Activated CD8-positive, alpha-beta T cell treated with anti-CD3 and anti-CD28 coated beads for 36 hours (primary cell): ENCODE measurements at regions not wholly inside any gene's neighbourhood (a gene's known extent, or its start where the extent isn't known, plus 50 kb on each side); places are given as distances from the start of the nearest gene placed in this dataset.

Source experiments
- ATAC-seq: fragments of 200-7000 bp; cut with Tn5 transposase; one replicate; pipeline ENCODE4 v1.10.0; 2021; ENCODE audit warnings: mild to moderate bottlenecking, moderate library complexity
- CTCF ChIA-PET: fragments of 350-600 bp; sonication (Branson Sonifier 250); formaldehyde crosslinking; loops from one replicate; lab custom pipeline; 2021; ENCODE audit warnings: antibody characterized with exemption; lab: Charles Lee
- POLR2A ChIA-PET: fragments of 350-600 bp; sonication (Branson Sonifier 250); formaldehyde crosslinking; loops from one replicate; lab custom pipeline; 2021; ENCODE audit warnings: antibody characterized with exemption; lab: Charles Lee
- DNase-seq: peaks from one replicate; pipeline ENCODE4 v3.0.0-alpha.2; 2020
- H3K27ac Mint-ChIP-seq: one replicate; pipeline ENCODE4 v1.8.0; 2021; ENCODE audit warnings: mild to moderate bottlenecking, mixed read lengths
- H3K27me3 Mint-ChIP-seq: one replicate; pipeline ENCODE4 v1.8.0; 2021; ENCODE audit warnings: mixed read lengths
- H3K36me3 Mint-ChIP-seq: one replicate; pipeline ENCODE4 v1.8.0; 2021; ENCODE audit warnings: low read depth, mixed read lengths
- H3K4me1 Mint-ChIP-seq: one replicate; pipeline ENCODE4 v1.8.0; 2021; ENCODE audit warnings: low read depth, mixed read lengths
- H3K4me3 Mint-ChIP-seq: one replicate; pipeline ENCODE4 v1.8.0; 2021; ENCODE audit warnings: mild to moderate bottlenecking, moderate library complexity, mixed read lengths
- H3K9me3 Mint-ChIP-seq: one replicate; pipeline ENCODE4 v1.8.0; 2021; ENCODE audit warnings: mixed read lengths
- intact Hi-C: fragments of 100-400 bp; cut with micrococcal nuclease; formaldehyde crosslinking; loops from one replicate; pipeline ENCODE4 v1.10.0; 2022
- TF ChIP-seq, protein P1 (sequence below): fragments of 200-600 bp; IDR thresholded peaks from one replicate; pipeline ENCODE4 v1.8.0; 2022; ENCODE audit warnings: antibody characterized with exemption, mild to moderate bottlenecking

DNA sequence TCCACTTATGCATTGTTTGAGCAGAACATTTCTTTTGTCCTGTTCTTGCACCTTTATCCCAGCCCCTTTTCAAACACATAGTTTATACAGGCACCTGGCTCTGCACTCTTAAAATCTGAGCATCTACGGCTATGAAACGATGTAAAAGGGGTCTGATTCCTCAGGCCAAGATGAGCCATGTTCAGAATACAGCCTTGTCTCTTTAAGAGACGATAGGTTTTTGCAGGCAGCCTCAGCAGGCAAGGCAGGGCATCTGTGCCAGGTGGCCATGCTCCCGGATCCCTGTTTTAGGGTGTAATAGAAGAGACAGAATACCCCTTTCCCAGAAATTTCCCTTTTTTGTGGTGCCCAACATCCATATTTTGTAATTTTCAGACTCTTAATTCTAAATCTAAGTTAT, 89.1 kb upstream of the NFIB start:
- no peaks in the 10 kb centered on the region for H3K36me3 Mint-ChIP-seq
- TF ChIP-seq, protein P1, sequence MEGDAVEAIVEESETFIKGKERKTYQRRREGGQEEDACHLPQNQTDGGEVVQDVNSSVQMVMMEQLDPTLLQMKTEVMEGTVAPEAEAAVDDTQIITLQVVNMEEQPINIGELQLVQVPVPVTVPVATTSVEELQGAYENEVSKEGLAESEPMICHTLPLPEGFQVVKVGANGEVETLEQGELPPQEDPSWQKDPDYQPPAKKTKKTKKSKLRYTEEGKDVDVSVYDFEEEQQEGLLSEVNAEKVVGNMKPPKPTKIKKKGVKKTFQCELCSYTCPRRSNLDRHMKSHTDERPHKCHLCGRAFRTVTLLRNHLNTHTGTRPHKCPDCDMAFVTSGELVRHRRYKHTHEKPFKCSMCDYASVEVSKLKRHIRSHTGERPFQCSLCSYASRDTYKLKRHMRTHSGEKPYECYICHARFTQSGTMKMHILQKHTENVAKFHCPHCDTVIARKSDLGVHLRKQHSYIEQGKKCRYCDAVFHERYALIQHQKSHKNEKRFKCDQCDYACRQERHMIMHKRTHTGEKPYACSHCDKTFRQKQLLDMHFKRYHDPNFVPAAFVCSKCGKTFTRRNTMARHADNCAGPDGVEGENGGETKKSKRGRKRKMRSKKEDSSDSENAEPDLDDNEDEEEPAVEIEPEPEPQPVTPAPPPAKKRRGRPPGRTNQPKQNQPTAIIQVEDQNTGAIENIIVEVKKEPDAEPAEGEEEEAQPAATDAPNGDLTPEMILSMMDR, result no peak
- DNase-seq, result no peak
- H3K27ac Mint-ChIP-seq, result no peak overlapping the region
- CTCF ChIA-PET, result no interaction called here
- no peaks in the 10 kb centered on the region for H3K9me3 Mint-ChIP-seq
- POLR2A ChIA-PET, result no interaction called here
- ATAC-seq, result no peak
- no peaks in the 10 kb centered on the region for H3K4me1 Mint-ChIP-seq
- intact Hi-C loops, result loop anchor here (10.0 kb wide), 1 partner anchor 62 kb away; no protein-coding TSS in a partner anchor
- no peaks in the 10 kb centered on the region for H3K27me3 Mint-ChIP-seq
- no peak overlapping the region for H3K4me3 Mint-ChIP-seq

DNA sequence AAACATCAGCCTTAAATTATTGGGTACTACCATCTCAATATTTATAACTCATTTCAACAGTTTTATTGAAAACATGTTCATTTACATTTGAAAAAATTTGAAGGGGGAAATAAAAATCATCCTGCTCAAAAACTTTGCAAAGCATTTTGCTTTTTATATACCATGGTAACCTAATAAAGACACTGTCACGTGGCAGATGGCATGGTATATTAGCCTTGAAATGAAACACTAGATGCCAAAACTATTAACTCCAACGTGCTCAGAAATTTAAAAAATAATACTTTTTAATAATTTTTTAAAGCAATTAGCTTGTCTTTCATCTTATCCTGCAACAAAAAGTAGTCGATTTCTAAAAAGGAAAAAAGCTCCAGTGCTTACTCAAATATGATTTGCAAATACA, 88.6 kb upstream of the NFIB start:
- Mint-ChIP-seq H3K4me3 (no peak overlapping the region), H3K4me1 (no peaks in the 10 kb centered on the region), H3K27ac (no peak overlapping the region), H3K9me3 (no peaks in the 10 kb centered on the region), H3K27me3 (no peaks in the 10 kb centered on the region), H3K36me3 (no peaks in the 10 kb centered on the region)
- ChIA-PET CTCF (no interaction called here), POLR2A (no interaction called here)
- ATAC-seq (no peak), DNase-seq (no peak)
- TF ChIP-seq, protein P1, result no peak
- intact Hi-C loops, result loop anchor here (10.0 kb wide), 1 partner anchor 62 kb away; no protein-coding TSS in a partner anchor

DNA sequence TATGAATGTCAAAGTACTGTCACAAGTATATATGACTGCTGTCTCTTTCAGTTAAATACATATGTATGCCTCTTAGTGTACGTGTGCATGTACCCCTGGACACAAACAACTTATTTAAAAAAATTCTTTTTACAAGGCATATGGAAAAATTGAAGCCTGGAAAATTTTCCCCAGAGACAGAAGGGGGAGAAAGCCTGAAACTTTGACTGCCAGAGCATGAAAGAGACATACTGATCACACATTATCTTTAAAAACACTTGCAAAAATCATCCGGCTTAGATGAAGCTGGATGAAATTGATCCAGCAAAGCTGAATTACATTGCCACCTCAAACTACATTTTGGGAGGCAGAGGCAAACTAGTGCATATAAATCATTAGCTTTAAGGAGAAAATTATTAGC, 88.0 kb upstream of the NFIB start:
- Mint-ChIP-seq H3K4me3 (no peak overlapping the region), H3K9me3 (no peaks in the 10 kb centered on the region), H3K27ac (no peak overlapping the region), H3K36me3 (no peaks in the 10 kb centered on the region), H3K27me3 (no peaks in the 10 kb centered on the region), H3K4me1 (no peaks in the 10 kb centered on the region)
- ATAC-seq, result no peak
- intact Hi-C loops, result loop anchor here (10.0 kb wide), 1 partner anchor 63 kb away; no protein-coding TSS in a partner anchor
- CTCF ChIA-PET, result no interaction called here
- POLR2A ChIA-PET, result no interaction called here
- no peak for DNase-seq
- TF ChIP-seq, protein P1, result no peak

DNA sequence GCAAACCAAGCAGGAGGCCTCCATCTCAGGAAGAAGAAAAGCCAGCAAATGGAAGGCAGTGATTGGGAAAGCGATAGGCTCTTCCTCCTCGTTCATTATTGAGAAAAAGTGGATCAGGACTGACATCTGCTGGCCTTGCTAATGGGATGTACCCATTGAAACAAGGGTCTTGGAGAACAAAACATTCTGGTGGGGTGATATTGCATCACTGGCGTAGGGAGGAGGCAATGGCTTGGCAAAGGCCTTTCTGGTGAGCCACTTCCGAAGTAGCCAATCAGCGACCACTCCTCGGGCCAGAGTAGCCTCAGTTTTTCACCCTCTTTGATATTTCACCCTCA, 86.7 kb upstream of the NFIB start:
- POLR2A ChIA-PET, result no interaction called here
- TF ChIP-seq, protein P1, result no peak
- no peaks in the 10 kb centered on the region for H3K9me3 Mint-ChIP-seq
- H3K4me1 Mint-ChIP-seq, result no peaks in the 10 kb centered on the region
- CTCF ChIA-PET, result interaction anchor here (1.6 kb wide), 1 partner anchor 29 kb away, joined by 4 read pairs; no protein-coding TSS in a partner anchor
- H3K27me3 Mint-ChIP-seq, result no peaks in the 10 kb centered on the region
- H3K27ac Mint-ChIP-seq, result no peak overlapping the region
- no peak for DNase-seq
- H3K36me3 Mint-ChIP-seq, result no peaks in the 10 kb centered on the region
- no peak for ATAC-seq
- H3K4me3 Mint-ChIP-seq, result no peak overlapping the region
- intact Hi-C loops, result loop anchor here (10.0 kb wide), 1 partner anchor 64 kb away; no protein-coding TSS in a partner anchor

DNA sequence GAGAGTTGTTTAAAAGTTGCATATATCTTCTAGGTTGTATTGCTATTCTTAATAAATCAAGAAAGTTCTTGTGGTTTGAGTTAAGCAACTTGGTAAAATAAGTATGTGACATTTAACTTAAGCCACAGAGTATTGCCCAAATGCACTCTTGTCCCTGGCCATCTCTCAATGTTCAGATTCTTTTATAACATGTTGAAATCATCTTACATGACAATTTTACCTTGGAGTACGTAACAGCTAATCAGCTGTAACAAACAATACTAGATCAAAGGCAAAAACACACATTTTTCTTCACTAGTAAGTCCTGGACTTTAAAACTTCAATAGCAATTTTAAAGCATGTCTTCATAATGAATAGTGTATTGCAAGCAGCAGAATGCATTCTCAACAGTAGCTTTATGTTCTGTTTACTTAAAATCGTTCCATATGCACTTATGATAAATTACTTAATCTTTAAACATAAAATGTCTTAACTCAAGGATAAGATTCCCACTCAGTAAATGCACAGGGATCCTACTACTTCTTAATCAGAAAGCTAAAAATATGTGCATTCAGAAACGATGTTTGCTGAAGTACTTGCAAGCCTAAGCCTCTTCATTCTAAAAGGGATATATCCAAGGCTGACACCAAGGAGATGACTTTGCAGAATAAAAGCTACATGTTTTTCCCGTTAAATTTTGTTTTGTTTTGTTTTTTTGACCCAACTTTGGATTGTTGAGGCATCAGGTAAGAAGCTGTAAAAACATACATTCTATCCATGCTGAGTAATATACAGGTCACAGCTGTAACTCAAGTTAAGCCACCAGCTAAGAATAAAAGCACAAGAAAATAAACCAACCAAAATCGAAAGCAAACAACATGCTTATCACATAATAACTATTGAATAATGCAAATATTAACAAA, 86.1 kb upstream of the NFIB start:
- H3K36me3 Mint-ChIP-seq, result no peaks in the 10 kb centered on the region
- no peaks in the 10 kb centered on the region for H3K4me1 Mint-ChIP-seq
- no peak for DNase-seq
- POLR2A ChIA-PET, result no interaction called here
- CTCF ChIA-PET, result interaction anchor here (1.6 kb wide), 1 partner anchor 29 kb away, joined by 4 read pairs; no protein-coding TSS in a partner anchor
- ATAC-seq, result no peak
- TF ChIP-seq, protein P1, result no peak
- H3K9me3 Mint-ChIP-seq, result no peaks in the 10 kb centered on the region
- intact Hi-C loops, result loop anchor here (10.0 kb wide), 1 partner anchor 65 kb away; no protein-coding TSS in a partner anchor
- H3K4me3 Mint-ChIP-seq, result no peak overlapping the region
- no peak overlapping the region for H3K27ac Mint-ChIP-seq
- no peaks in the 10 kb centered on the region for H3K27me3 Mint-ChIP-seq
